NCI-H526 (cell line): ENCODE measurements at regions not wholly inside any gene's neighbourhood (a gene's known extent, or its start where the extent isn't known, plus 50 kb on each side); places are given as distances from the start of the nearest gene placed in this dataset.

Experiments
- DNase-seq, 2 experiments: peaks; one replicate each; lab custom pipeline; 2025; lab: John Stamatoyannopoulos, UW

DNA sequence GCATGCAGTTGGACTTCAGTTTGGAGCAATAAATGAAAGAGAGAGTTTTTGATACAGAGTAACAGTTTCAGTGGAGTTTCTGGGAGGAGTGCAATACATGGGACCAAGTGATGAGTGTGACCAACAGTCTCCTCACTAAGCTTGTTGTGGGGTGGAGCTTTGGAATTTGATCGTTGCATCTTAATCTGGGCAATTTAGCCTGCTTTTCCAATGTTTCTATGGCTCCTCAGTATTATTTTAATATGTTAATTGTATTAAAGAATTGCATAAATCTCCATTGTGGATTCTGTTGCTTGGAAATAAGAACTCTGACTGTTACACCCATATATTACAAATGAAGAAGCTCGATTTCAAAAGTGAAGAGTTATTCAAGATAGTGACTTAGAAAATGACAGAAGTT is 446.6 kb upstream of the LRATD1 start:
- no peak for DNase-seq

DNA sequence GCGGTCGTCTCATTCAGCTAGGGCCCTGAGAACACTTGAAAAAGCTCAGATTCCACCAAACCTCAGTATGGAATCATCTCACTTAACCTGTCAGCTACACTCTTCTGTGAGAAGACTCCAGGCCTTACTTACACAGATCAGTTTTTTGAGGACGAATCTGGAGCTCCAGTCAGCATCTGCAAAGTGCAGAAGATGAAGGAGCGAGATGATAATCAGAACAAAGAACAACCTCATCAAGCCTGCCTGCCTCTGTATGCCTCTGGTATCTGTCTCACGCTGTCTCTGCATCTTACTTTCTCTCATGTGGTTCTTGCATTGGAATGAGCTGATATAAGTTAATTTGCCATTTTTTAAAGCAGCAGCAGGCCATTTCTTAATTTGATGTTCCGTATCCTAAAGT is 444.1 kb upstream of the LRATD1 start:
- DNase-seq, result no peak

DNA sequence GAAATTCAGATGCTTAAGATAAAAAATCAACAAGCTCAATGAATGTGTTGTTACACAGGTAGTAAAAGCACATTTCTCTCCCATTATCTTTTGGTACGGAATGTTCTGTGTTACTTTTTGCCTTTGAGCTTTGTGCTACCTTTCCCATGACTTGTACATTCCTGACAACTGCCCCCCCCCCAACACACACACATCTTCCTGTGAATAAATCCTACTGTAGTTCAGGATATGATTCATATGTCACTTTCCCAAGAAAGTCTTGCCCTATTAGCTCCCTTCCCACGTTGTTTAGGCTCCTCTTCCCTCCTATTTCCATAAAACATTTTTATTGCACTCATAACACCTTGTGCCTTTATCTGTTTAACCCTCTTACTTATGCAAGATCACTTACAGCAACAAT is 442.6 kb upstream of the LRATD1 start:
- DNase-seq, result no peak

- no peak for DNase-seq
These were observed 438.3 kb upstream of the LRATD1 start for GRCh38 chr2:14194233-14194632.

- no peak for DNase-seq
These were observed 435.2 kb upstream of the LRATD1 start for GRCh38 chr2:14197293-14197692.

DNA sequence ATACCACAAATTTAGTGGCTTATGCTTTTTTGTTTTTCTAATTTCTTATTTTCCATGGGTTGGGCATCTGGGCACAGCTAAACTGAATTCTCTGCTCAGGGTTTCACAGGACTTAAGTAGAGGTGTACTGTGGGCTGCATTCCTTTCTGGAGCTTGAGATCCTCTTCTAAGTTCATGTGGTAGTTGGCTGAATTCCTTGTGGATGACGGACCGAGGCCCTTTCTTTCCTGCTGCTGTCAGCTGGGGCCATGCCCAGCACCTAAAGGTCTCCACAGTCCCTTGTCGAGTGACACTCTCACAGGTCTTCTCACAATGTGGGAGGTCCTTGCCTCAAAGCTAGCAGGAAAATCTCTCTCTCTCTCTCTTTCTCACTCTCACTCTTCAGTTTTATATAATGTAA is 433.5 kb upstream of the LRATD1 start:
- DNase-seq, result no peak

- DNase-seq, result no peak
These were observed 413.2 kb upstream of the LRATD1 start for GRCh38 chr2:14219306-14219705.

DNA sequence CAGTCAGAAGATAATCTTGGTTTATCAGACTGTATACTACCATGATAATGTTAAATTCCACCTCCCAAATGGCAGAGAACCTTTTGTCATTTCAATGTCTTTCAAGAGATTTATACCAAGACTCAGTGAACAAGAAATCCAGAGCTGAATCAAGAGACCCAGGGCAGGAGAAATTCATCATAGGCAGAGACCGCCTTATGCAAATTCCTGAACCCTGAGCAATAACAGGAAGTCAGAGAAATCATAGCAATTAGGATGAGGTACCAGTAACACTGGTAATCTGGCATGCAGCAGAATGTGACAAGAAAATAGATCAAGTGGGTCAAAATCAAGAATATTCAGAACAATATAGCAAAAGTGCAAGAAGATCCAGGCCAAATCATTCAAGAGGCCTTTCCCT is 412.4 kb upstream of the LRATD1 start:
- DNase-seq, result peak in 1 of 2 experiments; percentile 3

- DNase-seq, result no peak
These were observed 411.1 kb upstream of the LRATD1 start for GRCh38 chr2:14221466-14221865.

GRCh38 chr2:14223576-14223975 is 408.9 kb upstream of the LRATD1 start:
- no peak for DNase-seq

DNA sequence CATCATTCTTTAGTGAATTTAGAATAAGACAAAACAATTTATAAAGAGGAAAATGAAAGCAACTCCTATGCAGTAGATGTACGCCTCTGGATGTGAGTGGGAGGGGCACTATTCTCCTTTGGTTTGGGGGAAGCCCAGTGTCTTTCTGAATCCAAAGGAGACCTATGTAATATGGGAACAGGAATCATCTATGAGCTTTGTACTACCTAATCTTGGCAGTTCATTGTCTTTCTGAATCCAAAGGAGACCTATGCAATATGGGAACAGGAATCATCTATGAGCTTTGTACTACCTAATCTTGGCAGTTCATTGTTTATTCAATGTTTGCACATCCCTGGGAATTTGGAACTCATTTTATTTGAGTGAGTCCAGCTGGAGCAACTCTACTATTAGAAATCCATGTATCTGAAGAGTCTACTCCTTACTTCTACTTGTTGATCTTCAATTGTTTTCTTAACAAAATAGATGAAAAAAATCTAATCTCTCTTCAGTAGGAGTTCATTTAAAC is 401.1 kb upstream of the LRATD1 start:
- DNase-seq, result no peak

DNA sequence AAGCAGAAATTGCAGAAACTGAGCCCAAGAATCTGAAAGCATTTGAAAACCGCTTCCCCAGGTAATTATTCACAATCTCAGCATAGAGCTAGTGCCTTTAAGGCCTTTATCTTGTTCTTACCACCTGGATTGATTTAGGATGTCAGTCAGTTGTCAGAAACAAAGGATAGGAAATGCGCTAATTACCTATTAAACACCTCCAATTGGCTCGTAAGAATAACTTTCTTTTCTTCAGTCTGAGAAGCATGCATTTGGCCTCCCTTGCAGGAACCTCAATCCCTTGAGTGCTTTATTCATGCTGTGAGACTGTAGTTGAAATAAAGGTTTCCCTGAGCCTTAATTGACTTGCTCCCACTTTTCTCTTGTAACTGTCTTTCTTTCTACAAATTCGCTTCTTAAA is 400.3 kb upstream of the LRATD1 start:
- no peak for DNase-seq

GRCh38 chr2:14234911-14235310 is 397.6 kb upstream of the LRATD1 start:
- no peak for DNase-seq

GRCh38 chr2:14235667-14236066 is 396.9 kb upstream of the LRATD1 start:
- DNase-seq, result no peak

DNA sequence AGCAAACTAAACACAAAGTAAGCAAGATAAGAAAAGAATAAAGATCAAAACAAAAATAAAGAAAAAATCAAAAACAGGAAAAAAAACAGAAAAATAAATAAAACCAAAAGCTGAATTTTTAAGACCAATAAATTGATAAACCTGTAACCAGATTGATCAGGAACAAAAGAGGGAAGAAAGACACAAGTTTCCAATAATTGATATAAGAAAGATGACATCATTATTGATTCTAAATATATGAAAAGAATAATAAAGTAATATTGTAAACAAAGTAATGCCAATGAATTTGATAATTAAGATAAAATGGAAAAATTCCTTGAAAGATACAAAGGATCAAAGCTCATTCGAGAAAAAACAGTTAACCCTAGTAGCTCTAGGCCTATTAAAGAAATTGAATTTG is 394.6 kb upstream of the LRATD1 start:
- no peak for DNase-seq

DNA sequence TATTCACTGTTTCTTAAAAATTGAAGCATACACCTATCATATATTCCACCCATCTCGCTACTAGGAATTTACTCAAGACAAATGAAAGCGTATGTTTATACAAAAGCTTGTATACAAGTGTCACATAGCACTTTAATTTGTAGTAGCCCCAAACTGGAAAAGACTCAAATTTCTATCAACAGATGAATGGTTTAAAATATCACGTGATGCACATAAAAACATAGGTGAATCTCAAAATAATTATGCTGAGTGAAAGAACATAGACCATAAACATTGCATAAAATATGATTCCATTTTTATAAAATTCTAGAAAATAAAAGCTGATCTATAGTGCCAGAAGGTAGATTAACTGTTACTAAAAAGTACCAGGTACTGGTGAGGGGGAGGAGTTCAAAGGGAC is 392.9 kb upstream of the LRATD1 start:
- DNase-seq, result no peak

DNA sequence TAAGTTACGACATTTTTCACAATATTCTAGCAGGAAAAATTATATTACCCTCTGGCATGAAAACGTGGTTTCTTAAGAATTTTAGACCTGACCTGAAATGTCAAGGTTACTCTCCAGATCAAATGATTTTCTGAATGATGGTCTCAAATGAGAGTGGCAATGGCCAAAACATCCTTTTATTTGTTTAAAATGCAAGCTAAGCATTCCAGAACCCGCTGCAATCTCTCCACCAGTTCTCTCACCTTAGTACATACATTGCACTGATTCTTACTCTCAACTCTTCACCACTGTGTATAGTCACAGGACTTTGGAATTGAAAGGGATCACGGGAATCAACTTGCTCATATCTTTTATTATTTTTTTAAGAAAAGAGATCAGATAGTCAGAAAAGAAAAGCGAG is 391.6 kb upstream of the LRATD1 start:
- no peak for DNase-seq

- no peak for DNase-seq
These were observed 386.6 kb upstream of the LRATD1 start for GRCh38 chr2:14245901-14246300.

- peak in 1 of 2 experiments; percentile 3 for DNase-seq
These were observed 377.2 kb upstream of the LRATD1 start for GRCh38 chr2:14255135-14255820.

DNA sequence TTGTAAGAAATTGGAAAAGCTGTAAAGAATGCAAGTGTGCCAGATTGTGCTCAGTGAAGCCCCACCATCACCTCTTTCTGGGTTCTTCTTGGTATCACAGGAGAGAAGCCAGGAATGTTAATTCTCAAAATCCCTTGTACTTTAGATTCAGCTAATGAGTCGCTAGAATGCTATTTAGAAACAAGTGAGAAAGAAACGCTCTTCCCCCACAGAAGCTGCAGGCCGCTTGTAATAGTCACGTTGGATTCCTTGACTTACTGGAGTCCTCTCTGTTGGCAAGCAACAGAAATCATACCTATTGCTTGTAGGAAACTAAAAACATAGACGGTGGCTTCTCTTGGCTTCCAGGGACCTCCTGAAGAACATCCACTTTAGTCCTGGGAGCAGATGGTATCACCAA is 375.6 kb upstream of the LRATD1 start:
- DNase-seq, result no peak

GRCh38 chr2:14257801-14258507 is 374.6 kb upstream of the LRATD1 start:
- no peak for DNase-seq

GRCh38 chr2:14261771-14262170 is 370.7 kb upstream of the LRATD1 start:
- DNase-seq, result no peak

- DNase-seq, result no peak
These were observed 369.5 kb upstream of the LRATD1 start for GRCh38 chr2:14263053-14263452.
